AG04449 (cell line): ENCODE measurements at regions not wholly inside any gene's neighbourhood (a gene's known extent, or its start where the extent isn't known, plus 50 kb on each side); places are given as distances from the start of the nearest gene placed in this dataset.

ENCODE experiments used
- CTCF ChIA-PET: fragments of 350-600 bp; formaldehyde crosslinking; extraction: SDS; loops from one replicate; lab custom pipeline; 2021; ENCODE audit warnings: antibody characterized with exemption; lab: Yijun Ruan, JAX
- POLR2A ChIA-PET: fragments of 400-600, 350-600 bp; formaldehyde crosslinking; extraction: SDS; loops from one replicate; lab custom pipeline; 2020; ENCODE audit warnings: antibody characterized with exemption, inconsistent platforms; lab: Yijun Ruan, JAX
- DNase-seq: peaks from one replicate; pipeline ENCODE4 v3.0.0-alpha.2; 2010; ENCODE audit warnings: low read depth, low spot score
- H3K4me3 ChIP-seq: 2 replicates; pipeline ENCODE4 v1.5.1; 2011; ENCODE audit warnings: low read depth, mild to moderate bottlenecking, control low read depth, low read length
- TF ChIP-seq, protein P1 (sequence below): IDR thresholded peaks from one replicate; pipeline ENCODE4 v1.5.1; 2011; ENCODE audit warnings: mild to moderate bottlenecking, moderate library complexity, low read length, control low read depth, inconsistent platforms; ENCODE audit not compliant: insufficient read depth; ENCODE audit errors: missing control alignments

DNA sequence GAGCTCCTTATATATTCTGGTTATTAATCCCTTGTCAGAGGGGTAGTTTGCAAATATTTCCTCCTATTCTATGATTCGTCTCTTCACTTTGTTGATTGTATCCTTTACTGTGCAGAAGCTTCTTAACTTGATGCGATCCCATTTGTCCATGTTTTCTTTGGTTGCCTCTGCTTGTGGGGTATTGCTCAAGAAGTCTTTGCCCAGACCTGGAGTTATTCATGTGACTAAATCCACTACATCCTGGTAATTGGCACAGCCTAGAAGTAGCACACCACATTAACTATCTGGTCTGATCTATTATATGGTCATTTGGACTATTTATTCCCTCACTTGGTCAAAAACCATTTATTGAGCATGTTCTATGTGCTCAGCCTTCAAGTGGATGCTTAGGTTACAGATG, 164.8 kb upstream of the ATP11B start:
- H3K4me3 ChIP-seq = no peak overlapping the region
- ChIA-PET POLR2A (no interaction called here), CTCF (interaction anchor here (0.8 to 1.4 kb wide), 2 partner anchors 55 to 927 kb away, joined by 3 read pairs; no protein-coding TSS in a partner anchor)
- no peak for DNase-seq
- TF ChIP-seq, protein P1, sequence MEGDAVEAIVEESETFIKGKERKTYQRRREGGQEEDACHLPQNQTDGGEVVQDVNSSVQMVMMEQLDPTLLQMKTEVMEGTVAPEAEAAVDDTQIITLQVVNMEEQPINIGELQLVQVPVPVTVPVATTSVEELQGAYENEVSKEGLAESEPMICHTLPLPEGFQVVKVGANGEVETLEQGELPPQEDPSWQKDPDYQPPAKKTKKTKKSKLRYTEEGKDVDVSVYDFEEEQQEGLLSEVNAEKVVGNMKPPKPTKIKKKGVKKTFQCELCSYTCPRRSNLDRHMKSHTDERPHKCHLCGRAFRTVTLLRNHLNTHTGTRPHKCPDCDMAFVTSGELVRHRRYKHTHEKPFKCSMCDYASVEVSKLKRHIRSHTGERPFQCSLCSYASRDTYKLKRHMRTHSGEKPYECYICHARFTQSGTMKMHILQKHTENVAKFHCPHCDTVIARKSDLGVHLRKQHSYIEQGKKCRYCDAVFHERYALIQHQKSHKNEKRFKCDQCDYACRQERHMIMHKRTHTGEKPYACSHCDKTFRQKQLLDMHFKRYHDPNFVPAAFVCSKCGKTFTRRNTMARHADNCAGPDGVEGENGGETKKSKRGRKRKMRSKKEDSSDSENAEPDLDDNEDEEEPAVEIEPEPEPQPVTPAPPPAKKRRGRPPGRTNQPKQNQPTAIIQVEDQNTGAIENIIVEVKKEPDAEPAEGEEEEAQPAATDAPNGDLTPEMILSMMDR = no peak

DNA sequence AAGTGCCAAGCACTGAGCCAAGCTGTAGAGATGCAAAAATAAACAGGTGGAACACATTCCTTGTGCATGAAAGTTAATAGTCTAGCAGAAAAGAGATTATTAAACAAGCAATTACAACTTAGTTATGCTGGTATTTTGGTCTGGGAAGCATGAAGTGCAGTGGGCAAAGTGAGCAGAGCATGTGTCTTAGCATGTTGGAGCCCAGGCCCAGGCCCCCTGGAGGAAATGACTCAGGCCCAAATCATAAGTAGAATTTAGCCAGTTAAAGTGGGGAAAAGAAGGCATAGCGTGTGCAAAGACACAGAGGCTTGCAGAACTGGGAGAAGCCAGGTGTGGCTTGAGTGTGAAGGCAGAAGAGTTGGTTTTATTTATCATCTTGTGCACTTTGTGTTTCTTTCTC, 163.8 kb upstream of the ATP11B start:
- ChIA-PET CTCF (no interaction called here), POLR2A (no interaction called here)
- TF ChIP-seq, protein P1 = no peak
- no peak overlapping the region for H3K4me3 ChIP-seq
- no peak for DNase-seq

DNA sequence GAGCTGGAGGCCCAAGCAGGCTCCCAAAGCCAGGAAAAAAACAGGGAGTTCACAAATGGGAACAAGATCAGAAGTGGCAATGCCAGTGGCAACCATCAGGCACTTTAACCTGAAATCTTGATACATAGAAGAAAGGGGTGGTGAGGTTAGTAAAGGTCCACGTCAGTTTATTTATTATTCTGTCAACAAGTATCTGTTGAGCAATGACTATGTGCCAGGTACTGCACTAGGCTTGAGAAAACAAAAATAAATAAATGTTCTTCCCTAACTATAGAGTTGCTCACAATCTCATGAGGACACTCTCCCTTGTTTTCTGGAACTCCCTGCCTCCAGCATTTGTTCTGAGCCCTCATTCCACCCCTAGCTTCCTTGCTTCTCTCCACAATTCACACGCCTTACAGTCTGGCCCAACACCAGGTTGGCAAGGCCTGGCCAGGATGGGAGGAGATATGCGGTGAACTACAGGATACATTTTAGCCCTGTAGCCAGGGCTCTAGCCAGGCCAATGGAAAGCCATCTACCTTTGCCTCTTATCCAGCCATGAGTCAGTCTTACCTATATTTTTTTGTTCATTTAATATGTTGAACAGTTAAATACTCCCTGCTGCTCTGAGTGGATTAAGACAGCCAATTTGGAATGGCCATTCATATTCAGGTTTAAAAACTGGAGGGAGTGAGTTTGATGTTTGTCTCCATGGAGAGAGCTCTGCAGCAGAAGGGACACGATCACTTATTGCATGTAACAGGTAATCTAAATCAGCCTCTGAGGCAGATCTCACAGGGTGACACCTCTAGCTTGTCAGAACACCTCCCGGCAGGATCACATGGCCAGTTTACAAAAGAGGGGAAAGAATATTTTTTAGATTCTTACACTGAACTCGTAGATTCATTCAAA, 161.9 kb upstream of the ATP11B start:
- ChIA-PET POLR2A (no interaction called here), CTCF (no interaction called here)
- TF ChIP-seq, protein P1 = no peak
- DNase-seq = no peak
- no peak overlapping the region for H3K4me3 ChIP-seq

DNA sequence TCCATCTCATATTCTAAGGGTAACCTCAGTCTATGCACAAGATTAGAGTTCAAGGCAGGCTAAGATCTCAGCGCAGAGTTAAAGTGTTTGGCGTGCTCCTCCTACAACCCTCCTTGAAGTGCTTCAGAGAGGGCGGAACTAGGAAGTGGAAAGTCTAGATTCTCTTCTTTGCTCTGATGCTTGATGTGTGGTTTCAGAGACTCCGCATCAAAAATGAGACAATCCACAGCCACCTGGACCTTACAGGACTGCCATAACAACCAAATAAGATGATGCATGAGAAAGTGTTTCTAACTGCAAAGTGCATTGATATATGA, 161.3 kb upstream of the ATP11B start:
- TF ChIP-seq, protein P1 = no peak
- ChIA-PET CTCF (no interaction called here), POLR2A (no interaction called here)
- H3K4me3 ChIP-seq = no peak overlapping the region
- no peak for DNase-seq

DNA sequence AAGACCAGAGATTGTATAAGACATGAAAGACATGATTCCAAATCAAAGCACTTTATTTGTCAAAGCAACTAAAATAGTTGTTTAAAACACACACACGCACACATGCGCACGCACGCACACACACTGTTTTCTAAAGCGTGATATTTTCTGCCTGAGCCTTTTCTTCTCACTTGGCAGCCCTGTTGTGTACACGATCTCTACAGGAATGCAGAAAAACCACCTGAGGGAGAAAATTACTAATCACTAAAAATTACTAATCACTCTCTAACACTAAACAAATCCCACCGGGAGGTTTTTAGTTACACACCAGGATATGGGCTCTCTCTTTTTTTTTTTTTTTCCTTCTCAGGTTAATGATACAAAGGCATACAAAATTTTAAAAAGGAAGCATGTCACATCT, 160.1 kb upstream of the ATP11B start:
- CTCF ChIA-PET = no interaction called here
- DNase-seq = no peak
- TF ChIP-seq, protein P1 = no peak
- H3K4me3 ChIP-seq = no peak overlapping the region
- POLR2A ChIA-PET = no interaction called here

DNA sequence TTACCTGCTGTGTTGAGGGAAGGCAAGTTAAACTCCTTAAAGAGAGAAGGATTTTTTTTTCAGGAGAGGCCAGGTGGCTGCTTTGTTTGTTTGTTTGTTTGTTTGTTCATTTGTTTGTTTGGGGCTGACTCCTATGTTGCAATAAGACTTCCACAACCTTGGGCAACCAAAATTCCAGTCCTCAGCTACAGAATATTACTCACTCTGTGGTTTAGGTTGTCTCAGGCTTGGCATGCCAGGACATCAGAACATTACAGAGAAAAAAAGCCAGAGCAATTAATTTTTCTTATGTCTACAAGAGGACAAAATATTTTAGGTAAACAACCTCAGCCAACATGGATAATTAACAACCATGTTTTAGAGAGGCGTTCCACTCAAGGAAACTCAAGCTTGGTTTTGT, 156.7 kb upstream of the ATP11B start:
- TF ChIP-seq, protein P1 = no peak
- no peak overlapping the region for H3K4me3 ChIP-seq
- DNase-seq = no peak
- ChIA-PET CTCF (no interaction called here), POLR2A (no interaction called here)
